NCI-H748 treated with DMSO at 0.1 percent for 48 hours (cell line): ENCODE measurements at regions not wholly inside any gene's neighbourhood (a gene's known extent, or its start where the extent isn't known, plus 50 kb on each side); places are given as distances from the start of the nearest gene placed in this dataset.

Experiments used
- DNase-seq: peaks from one replicate; lab custom pipeline; 2025; lab: John Stamatoyannopoulos, UW

GRCh38 chr3:180188512-180189309 lies 152.0 kb upstream of the PEX5L start:
- no peak for DNase-seq

DNA sequence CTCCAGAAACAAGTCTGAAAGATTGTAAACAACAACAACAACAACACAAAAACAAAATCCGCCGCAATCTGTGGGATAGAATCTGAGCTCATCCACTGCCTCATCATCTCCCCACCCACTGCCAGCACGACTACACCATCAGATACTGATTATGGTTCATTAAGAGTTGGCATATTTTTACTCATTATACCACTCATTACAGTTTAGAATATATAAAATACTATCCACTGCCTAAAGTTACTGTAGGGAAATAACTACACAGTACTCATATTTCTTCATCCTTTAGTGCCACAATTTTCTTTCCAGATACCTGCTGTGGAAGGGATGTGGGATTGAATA lies 152.5 kb upstream of the PEX5L start:
- no peak for DNase-seq

- no peak for DNase-seq
These were observed 159.9 kb upstream of the PEX5L start for GRCh38 chr3:180196658-180197057.

GRCh38 chr3:180199417-180199995 lies 162.8 kb upstream of the PEX5L start:
- DNase-seq: no peak

GRCh38 chr3:180215866-180216265 lies 179.1 kb upstream of the PEX5L start:
- DNase-seq: no peak

GRCh38 chr3:180223268-180223667 lies 186.5 kb upstream of the PEX5L start:
- DNase-seq: no peak

DNA sequence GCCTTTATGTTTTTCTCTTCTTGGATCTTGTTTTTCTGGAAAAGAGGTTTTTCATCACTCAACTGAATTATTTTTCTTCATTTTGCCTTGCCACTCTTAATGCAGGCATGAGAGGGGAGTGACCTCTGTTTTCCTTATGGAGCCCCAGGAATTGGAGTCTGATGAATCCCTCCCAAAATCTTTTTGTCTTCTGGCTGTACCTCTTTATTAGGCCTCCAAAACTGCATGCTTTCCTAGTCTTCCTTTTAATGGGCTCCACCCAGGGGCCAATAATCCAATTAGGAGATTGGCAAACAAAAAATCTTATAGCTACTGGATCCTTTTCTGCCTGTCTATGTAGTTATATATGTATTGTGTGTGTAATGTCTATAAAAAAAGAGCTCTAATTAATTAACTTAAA lies 192.4 kb upstream of the PEX5L start:
- DNase-seq: no peak

- no peak for DNase-seq
These were observed 203.2 kb upstream of the PEX5L start for GRCh38 chr3:180239939-180240338.

GRCh38 chr3:180246688-180247195 lies 210.0 kb upstream of the PEX5L start:
- no peak for DNase-seq

- no peak for DNase-seq
These were observed 213.4 kb upstream of the PEX5L start for GRCh38 chr3:180250172-180250571.

- DNase-seq: peak; percentile 72
These were observed 215.9 kb upstream of the PEX5L start for GRCh38 chr3:180252683-180253082.

DNA sequence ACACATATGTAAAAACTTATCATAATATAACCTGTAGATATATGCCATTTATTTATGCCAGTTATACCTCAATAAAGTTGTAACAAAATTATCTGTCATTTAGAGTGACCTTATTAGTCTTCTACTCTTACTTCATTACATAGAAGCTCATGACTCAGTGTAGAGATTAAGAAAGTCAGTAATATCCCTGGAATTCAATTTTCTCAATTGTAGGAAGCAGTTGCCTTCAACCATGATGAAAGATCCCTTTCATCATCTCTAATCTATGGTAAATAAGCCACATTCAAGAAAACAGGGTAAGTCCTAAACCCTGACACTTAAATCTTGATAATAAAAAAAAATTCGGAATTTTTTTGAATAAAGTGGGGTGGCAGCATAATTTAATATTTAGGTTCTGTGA lies 216.5 kb upstream of the PEX5L start:
- no peak for DNase-seq

GRCh38 chr3:180264479-180264878 lies 227.7 kb upstream of the PEX5L start:
- no peak for DNase-seq

GRCh38 chr3:180265551-180265950 lies 228.8 kb upstream of the PEX5L start:
- DNase-seq: no peak

- DNase-seq: no peak
These were observed 230.6 kb upstream of the PEX5L start for GRCh38 chr3:180267202-180267843.

DNA sequence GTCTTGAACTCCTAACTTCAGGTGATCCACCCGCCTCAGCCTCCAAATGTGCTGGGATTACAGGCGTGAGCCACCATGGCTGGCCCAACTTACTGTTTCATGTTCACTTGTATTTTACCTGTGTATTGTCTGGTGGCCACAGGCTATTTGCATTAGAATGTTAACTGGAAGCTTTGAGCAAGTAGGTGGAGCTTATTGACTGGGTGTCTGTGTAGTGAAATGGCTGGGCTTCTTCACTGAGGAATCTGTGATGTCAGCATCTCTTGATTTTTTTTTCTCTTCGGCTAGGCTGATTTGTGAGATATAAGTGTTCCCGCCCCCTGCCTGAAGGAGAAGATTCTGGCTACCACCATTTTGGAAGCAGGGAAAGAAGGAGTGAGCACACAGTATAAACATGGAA lies 237.8 kb upstream of the PEX5L start:
- DNase-seq: no peak

DNA sequence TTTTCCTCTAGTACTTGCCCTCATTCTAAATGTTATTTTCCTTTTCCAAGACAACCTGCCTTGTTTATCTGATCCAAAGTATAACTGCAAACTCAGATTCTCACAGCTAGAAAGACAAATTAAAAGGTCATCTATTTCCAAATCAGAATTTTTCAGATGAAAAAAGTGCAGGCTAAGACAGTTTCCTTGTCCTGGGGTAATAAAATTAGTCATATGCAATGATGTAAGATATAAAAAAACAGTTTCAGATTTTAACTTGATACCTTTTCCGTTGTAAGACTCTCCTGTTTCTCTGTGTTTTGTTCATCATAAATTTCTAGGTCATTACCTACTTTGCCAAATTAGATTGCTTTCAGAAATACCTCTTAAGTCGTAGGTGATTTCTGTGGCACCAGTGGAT lies 238.4 kb upstream of the PEX5L start:
- no peak for DNase-seq

- DNase-seq: no peak
These were observed 240.3 kb upstream of the PEX5L start for GRCh38 chr3:180277041-180277440.

DNA sequence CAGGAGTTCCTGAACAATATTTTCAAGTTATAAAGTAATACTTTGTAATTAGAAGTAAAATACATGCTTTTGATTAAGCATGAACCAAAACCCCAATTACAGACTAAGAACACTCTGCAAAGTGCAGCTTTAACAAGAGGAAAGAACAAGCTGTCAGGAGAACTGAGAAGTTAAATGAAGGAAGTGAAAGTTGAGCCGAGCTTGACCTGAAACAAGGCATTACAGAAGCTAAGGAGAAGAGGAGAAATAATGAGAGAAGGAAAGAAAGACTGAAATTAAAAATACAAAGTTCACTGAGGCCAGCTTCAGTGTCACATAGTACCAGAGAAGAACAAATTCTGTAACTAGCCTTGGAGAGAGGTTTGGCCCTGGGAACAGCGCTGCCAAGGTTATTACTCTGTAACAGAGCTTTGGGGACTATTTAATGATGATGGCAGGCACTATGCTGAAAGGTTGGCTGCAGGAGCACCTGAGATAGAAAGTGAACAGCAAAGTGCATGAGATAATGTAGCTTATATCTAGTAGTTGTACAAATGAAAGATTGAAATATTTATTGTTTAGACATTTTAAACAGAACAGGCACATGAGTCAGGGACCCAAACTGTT lies 241.9 kb upstream of the PEX5L start:
- no peak for DNase-seq

- DNase-seq: no peak
These were observed 243.8 kb upstream of the PEX5L start for GRCh38 chr3:180280555-180280954.

DNA sequence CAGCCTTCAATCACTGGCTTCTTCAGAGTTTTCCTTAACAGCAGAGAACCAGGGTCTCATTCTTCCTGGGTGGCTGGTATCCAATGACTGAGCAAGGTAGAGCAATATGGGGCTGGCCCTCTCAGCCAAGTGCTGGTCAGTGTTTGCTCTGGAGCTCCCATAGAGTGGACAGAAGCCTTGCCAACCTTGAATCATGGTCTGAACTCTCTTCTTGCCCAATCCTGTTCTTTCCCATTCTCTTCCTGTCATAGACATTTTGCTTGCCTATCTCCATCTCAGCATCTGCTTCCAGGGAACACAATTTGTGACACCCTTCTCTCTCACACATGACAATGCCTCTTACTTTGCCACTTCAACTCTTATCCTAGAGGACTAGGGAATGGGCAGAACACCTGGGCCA lies 245.6 kb upstream of the PEX5L start:
- no peak for DNase-seq

GRCh38 chr3:180283251-180283650 lies 246.5 kb upstream of the PEX5L start:
- no peak for DNase-seq
